Panc1 (cell line): ENCODE measurements at regions not wholly inside any gene's neighbourhood (a gene's known extent, or its start where the extent isn't known, plus 50 kb on each side); places are given as distances from the start of the nearest gene placed in this dataset.

Experiments
- TCF7L2 ChIP-seq: IDR thresholded peaks from 2 replicates; pipeline ENCODE4 v1.6.1; 2011; ENCODE audit warnings: mild to moderate bottlenecking, low read depth, low read length, inconsistent platforms
- TF ChIP-seq, protein P1 (sequence below): fragments of 450-650 bp; IDR thresholded peaks from 2 replicates; pipeline ENCODE4 v1.5.1; 2017; ENCODE audit warnings: mild to moderate bottlenecking

DNA sequence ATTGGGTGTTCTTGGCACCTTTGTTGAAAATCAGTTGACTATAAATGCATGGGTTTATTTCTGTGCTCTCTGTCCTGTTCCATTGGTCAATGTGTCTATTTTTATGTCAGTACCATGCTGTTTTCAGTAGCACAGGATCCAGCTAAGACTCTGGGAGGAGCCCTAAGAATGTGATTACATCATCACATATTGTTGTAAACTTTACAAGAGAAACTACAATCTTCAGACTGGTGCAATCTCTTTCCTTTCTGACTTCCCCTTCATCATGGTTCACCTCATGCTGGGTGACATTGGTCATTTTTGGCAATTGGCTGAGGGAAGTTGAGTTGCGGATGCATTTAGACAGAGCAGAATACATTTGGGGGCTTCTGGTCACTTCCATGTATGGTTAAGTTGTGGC is 88.4 kb downstream of the C21orf91 start:
- no peak for TF ChIP-seq TCF7L2
- TF ChIP-seq, protein P1, sequence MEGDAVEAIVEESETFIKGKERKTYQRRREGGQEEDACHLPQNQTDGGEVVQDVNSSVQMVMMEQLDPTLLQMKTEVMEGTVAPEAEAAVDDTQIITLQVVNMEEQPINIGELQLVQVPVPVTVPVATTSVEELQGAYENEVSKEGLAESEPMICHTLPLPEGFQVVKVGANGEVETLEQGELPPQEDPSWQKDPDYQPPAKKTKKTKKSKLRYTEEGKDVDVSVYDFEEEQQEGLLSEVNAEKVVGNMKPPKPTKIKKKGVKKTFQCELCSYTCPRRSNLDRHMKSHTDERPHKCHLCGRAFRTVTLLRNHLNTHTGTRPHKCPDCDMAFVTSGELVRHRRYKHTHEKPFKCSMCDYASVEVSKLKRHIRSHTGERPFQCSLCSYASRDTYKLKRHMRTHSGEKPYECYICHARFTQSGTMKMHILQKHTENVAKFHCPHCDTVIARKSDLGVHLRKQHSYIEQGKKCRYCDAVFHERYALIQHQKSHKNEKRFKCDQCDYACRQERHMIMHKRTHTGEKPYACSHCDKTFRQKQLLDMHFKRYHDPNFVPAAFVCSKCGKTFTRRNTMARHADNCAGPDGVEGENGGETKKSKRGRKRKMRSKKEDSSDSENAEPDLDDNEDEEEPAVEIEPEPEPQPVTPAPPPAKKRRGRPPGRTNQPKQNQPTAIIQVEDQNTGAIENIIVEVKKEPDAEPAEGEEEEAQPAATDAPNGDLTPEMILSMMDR: no peak
